Coronary artery (tissue), 2 donors: ENCODE measurements at regions not wholly inside any gene's neighbourhood (a gene's known extent, or its start where the extent isn't known, plus 50 kb on each side); places are given as distances from the start of the nearest gene placed in this dataset.

ENCODE experiments used
- DNase-seq: peaks from one replicate; pipeline ENCODE4 v3.0.0-alpha.2; 2017; ENCODE audit warnings: low spot score
- H3K27ac ChIP-seq, 2 donors: fragments of 200-600 bp; sonication (generic); one replicate each; pipeline ENCODE4 v1.5.1; 2016 to 2019
- H3K4me3 ChIP-seq: fragments of 200-600 bp; sonication (generic); 2 replicates; pipeline ENCODE4 v1.5.1; 2016; ENCODE audit warnings: mild to moderate bottlenecking, moderate library complexity
- CTCF ChIP-seq: fragments of 200-600 bp; sonication (generic); IDR thresholded peaks from one replicate; pipeline ENCODE4 v1.5.1; 2019; ENCODE audit warnings: antibody characterized with exemption

- no peak overlapping the region for H3K27ac ChIP-seq
- DNase-seq, result no peak
- TF ChIP-seq CTCF, result no peak
- no peak overlapping the region for H3K4me3 ChIP-seq
Observed at GRCh38 chr4:128596115-128596514, 213.4 kb upstream of the JADE1 start.

DNA sequence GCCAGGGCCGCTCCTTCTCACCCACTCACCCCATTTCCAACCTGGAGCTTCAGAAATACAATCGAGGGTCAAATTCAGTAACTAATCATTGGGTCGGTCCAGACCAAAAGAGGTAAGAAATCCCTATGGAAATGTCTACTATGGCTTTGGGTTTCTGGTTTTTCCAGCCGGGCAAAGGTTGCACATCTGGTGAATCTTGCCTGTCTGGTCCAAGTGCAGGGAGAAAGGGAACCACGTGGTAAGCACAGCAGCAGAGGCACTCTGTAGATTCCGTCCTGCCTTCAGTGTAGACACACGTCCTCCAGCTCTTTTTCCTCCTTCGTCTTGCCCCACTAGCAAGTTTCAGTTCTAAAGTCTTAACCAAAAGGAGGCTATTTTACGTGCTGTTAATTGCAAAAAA, 218.0 kb upstream of the JADE1 start:
- no peak for DNase-seq

GRCh38 chr4:128590773-128591172, 218.7 kb upstream of the JADE1 start:
- Histone ChIP-seq H3K27ac (no peak overlapping the region), H3K4me3 (no peak overlapping the region)
- TF ChIP-seq CTCF, result no peak

More for the DNA sequence above, 218.0 kb upstream of the JADE1 start:
- TF ChIP-seq CTCF, result no peak
- H3K27ac ChIP-seq, result no peak overlapping the region
- no peak overlapping the region for H3K4me3 ChIP-seq

GRCh38 chr4:128590034-128590740, 219.3 kb upstream of the JADE1 start:
- Histone ChIP-seq H3K27ac (no peak overlapping the region), H3K4me3 (no peak overlapping the region)
- DNase-seq, result no peak
- no peak for TF ChIP-seq CTCF

More at GRCh38 chr4:128590773-128591172, 218.7 kb upstream of the JADE1 start:
- DNase-seq, result no peak

- H3K4me3 ChIP-seq, result no peak overlapping the region
- TF ChIP-seq CTCF, result no peak
- no peak for DNase-seq
- no peak overlapping the region for H3K27ac ChIP-seq
Observed at GRCh38 chr4:128589384-128589965, 220.0 kb upstream of the JADE1 start.

GRCh38 chr4:128587382-128587781, 222.1 kb upstream of the JADE1 start:
- DNase-seq, result no peak
- TF ChIP-seq CTCF, result no peak
- H3K27ac ChIP-seq, result no peak overlapping the region
- no peak overlapping the region for H3K4me3 ChIP-seq
